ENCODE measurements at regions not wholly inside any gene's neighbourhood (a gene's known extent, or its start where the extent isn't known, plus 50 kb on each side); places are given as distances from the start of the nearest gene placed in this dataset.

DNA sequence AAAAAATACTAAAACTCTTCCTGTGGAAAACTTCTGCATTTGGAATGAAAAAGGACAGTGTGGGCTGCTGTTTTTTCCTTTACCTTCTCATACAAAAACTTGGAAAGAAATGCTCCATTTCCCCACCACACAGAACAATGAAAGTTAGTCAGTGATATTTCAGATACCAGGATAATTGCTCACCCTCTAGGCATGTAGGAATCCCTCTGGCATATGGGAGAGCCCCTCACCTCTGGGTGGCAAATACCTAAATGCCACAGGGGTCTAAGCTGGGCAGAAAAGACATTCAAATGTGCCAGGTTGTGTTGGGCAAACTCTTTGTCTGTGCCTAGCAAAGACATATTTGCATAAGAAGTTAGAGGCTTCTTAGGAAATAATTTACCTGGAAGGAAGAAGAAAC, 560.3 kb upstream of the NR2F2 start:
- TF ChIP-seq, protein P1, sequence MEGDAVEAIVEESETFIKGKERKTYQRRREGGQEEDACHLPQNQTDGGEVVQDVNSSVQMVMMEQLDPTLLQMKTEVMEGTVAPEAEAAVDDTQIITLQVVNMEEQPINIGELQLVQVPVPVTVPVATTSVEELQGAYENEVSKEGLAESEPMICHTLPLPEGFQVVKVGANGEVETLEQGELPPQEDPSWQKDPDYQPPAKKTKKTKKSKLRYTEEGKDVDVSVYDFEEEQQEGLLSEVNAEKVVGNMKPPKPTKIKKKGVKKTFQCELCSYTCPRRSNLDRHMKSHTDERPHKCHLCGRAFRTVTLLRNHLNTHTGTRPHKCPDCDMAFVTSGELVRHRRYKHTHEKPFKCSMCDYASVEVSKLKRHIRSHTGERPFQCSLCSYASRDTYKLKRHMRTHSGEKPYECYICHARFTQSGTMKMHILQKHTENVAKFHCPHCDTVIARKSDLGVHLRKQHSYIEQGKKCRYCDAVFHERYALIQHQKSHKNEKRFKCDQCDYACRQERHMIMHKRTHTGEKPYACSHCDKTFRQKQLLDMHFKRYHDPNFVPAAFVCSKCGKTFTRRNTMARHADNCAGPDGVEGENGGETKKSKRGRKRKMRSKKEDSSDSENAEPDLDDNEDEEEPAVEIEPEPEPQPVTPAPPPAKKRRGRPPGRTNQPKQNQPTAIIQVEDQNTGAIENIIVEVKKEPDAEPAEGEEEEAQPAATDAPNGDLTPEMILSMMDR (IDR thresholded peaks at IDR 0.05): no peak

DNA sequence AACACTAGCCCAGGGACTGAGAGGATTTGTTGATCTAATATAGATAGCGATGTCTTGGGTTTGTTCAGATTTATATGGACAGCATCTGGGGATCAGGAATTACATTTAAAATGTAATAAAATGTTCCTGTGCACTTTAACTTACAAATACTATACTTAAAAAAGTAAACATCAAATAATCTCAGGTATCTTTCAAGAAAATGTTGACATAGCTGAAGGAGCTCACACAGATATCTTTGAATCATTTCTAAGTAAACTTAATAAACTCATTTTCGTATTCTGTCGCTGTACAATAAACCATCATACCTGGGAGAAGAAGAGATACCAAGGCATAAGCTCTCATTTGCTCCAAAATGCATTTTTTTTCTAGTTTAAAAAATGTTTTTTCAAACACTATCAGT, 557.5 kb upstream of the NR2F2 start:
- TF ChIP-seq, protein P1 (IDR thresholded peaks at IDR 0.05): no peak

DNA sequence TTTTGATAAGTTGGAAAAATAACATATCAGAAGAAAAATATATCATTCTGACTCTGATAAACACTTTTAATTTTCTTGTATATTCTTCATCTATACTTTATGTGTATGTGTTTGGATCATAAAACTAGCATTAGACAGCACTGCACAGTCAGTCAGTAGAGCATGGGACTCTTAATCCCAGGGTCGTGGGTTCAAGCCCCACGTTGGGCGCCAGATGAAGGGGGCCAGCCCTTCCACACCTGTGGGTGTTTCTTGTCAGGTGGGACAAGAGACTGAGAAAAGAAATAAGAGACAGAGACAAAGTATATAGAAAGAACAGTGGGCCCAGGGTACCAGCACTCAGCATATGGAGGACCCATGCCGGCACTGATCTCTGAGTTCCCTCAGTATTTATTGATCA, 546.0 kb upstream of the NR2F2 start:
- TF ChIP-seq, protein P1 (IDR thresholded peaks at IDR 0.05): no peak

DNA sequence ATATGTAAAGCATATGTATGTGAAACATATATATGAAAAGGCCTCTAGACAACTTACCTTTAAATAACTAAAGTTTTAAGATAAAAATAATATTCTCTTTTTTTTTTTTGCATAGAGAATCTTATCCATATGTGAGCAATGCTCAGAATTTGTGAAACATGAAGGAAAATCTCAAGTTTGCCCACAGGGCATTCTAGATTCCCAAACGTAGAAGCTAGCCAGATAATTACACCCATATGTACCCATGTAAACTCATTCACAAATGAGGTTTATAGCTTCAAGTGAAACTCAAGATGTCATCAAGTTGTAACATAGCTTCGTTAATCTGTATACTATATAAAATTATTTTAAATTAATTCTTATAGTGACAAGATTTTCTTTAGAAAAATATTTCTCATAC, 537.3 kb upstream of the NR2F2 start:
- TF ChIP-seq, protein P1 (IDR thresholded peaks at IDR 0.05): no peak

DNA sequence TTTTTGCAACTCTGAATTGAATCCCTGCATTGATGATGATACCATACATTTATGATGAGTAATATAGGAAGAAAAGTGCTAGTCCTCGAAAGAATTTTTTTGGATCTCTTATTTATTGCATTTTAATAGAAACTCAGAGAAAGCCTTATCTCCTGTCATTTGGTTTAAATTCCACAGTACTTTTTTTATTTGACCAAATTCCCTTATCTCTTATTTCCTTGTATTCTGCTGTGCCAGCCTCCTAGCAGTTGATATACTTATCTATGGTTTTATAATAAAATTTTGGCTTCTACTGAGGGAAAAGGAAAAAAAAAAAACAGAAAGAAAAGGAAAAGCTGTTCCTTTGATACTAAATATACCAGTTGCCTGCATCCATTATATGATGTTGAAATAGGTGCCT, 535.1 kb upstream of the NR2F2 start:
- TF ChIP-seq, protein P1 (IDR thresholded peaks at IDR 0.05): no peak

DNA sequence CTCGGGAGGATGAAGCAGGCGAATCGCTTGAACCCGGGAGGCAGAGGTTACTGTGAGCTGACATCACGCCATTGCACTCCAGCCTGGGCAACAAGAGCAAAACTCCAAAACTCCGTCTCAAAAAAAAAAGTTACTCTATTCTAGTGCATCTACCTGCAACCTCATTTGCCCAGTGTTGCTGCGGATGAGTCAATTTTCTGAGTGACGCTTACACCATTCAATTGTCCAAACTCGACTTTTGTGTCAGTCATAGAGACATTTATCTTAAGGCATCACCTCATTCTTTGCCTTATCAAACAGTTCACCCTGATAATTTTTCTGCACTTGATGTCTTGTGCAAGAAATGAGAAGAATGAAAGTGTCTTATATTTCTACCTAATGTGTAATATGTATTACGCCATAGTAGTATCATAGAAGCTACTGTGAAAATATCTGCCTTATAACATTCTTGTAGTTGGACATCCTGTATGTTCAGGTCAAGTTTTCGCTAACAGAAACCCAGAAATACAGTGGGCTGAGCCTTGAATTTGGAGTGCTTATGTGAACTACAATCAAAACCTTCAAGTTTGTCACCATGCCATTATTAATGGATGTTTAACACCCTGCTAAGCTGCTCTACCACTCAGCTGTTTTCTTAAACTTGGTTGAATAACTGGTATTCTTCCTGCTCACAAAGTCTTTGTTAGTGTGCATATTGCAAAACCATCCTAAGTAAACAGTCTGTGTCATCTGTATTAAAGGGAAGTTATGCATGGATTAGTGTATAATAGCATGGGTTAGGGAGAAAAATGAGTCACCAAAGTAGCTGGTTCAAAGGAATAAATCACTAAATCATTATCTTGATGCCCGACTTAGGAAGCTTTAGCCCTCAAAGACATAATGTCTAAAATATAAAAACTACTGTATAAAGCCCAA, 531.0 kb upstream of the NR2F2 start:
- TF ChIP-seq, protein P1 (IDR thresholded peaks at IDR 0.05): no peak

DNA sequence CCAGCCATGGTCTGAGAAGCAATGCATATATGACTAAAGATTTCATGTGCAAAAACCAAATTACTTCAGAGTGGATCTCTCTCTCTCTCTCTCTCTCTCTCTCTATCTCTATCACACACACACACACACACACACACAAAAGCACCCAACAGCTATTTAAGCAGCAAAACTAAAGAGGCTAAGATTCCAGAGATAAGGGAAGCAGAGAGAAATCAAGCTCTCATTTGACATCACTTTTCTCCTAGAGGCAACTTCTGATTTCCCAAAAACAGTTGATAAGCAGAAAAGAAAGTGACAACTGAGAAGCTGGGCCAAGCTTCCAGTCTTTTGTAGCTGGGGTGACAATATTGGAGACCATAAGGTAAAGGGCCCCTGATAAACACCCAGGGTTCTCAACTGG, 526.0 kb upstream of the NR2F2 start:
- TF ChIP-seq, protein P1 (IDR thresholded peaks at IDR 0.05): no peak
